ENCODE measurements at regions not wholly inside any gene's neighbourhood (a gene's known extent, or its start where the extent isn't known, plus 50 kb on each side); places are given as distances from the start of the nearest gene placed in this dataset.
A peak's percentile ranks its signal among the peaks of the same experiment; 100 is the strongest.
"Not testable (repeated sequence)": the region's sequence is repeated elsewhere in the genome, so short reads cannot be mapped to it uniquely, and the experiment has no call there.

- DNase-seq, result no peak
These were observed 136.5 kb upstream of the KCNK1 start for GRCh38 chr1:233477359-233477758.

GRCh38 chr1:233478611-233479010 is 135.3 kb upstream of the KCNK1 start:
- DNase-seq, result no peak

- DNase-seq, result no peak
These were observed 134.6 kb upstream of the KCNK1 start for GRCh38 chr1:233479110-233479890.

GRCh38 chr1:233480198-233480597 is 133.7 kb upstream of the KCNK1 start:
- DNase-seq, result no peak

- no peak for DNase-seq
These were observed 131.5 kb upstream of the KCNK1 start for GRCh38 chr1:233482388-233482787.

GRCh38 chr1:233485385-233485784 is 128.5 kb upstream of the KCNK1 start:
- no peak for DNase-seq

- no peak for DNase-seq
These were observed 128.0 kb upstream of the KCNK1 start for GRCh38 chr1:233485809-233486398.

GRCh38 chr1:233487408-233487807 is 126.5 kb upstream of the KCNK1 start:
- DNase-seq, result no peak

GRCh38 chr1:233489411-233489810 is 124.5 kb upstream of the KCNK1 start:
- no peak for DNase-seq

- DNase-seq, result peak; percentile 77
These were observed 123.4 kb upstream of the KCNK1 start for GRCh38 chr1:233490488-233490887.

GRCh38 chr1:233491953-233492620 is 121.8 kb upstream of the KCNK1 start:
- no peak for DNase-seq

- no peak for DNase-seq
These were observed 116.9 kb upstream of the KCNK1 start for GRCh38 chr1:233496993-233497392.

GRCh38 chr1:233497679-233498078 is 116.2 kb upstream of the KCNK1 start:
- no peak for DNase-seq

- no peak for DNase-seq
These were observed 113.8 kb upstream of the KCNK1 start for GRCh38 chr1:233500106-233500505.

- DNase-seq, result no peak
These were observed 110.4 kb upstream of the KCNK1 start for GRCh38 chr1:233503366-233503954.

- no peak for DNase-seq
These were observed 108.8 kb upstream of the KCNK1 start for GRCh38 chr1:233505130-233505529.

GRCh38 chr1:233505889-233506288 is 108.0 kb upstream of the KCNK1 start:
- DNase-seq, result not testable (repeated sequence)

- DNase-seq, result no peak
These were observed 104.4 kb upstream of the KCNK1 start for GRCh38 chr1:233509526-233509925.

GRCh38 chr1:233512538-233512937 is 101.4 kb upstream of the KCNK1 start:
- DNase-seq, result no peak

GRCh38 chr1:233513431-233513830 is 100.5 kb upstream of the KCNK1 start:
- DNase-seq, result no peak

GRCh38 chr1:233514946-233515391 is 98.9 kb upstream of the KCNK1 start:
- DNase-seq, result no peak

GRCh38 chr1:233516732-233517131 is 97.2 kb upstream of the KCNK1 start:
- DNase-seq, result no peak

- DNase-seq, result no peak
These were observed 95.6 kb upstream of the KCNK1 start for GRCh38 chr1:233518344-233518743.

All from NCI-H524 treated with DMSO at 0.1 percent for 48 hours (cell line).